ENCODE measurements at regions not wholly inside any gene's neighbourhood (a gene's known extent, or its start where the extent isn't known, plus 50 kb on each side); places are given as distances from the start of the nearest gene placed in this dataset.

- no peak for DNase-seq (ENCODE audit: low read depth)
- TF ChIP-seq CTCF (conservative IDR thresholded peaks at IDR 0.05; ENCODE audit: control insufficient read depth, insufficient read depth, low read depth, low read length): no peak
These were observed 1576.0 kb downstream of the RPA4 start for GRCh38 chrX:98459669-98460068.

GRCh38 chrX:98480606-98481005 is 1596.9 kb downstream of the RPA4 start:
- DNase-seq (ENCODE audit: low read depth): no peak
- no peak for TF ChIP-seq CTCF (conservative IDR thresholded peaks at IDR 0.05; ENCODE audit: control insufficient read depth, insufficient read depth, low read depth, low read length)
- H3K4me3 ChIP-seq (ENCODE audit: control insufficient read depth, low read depth, low read length): no peak overlapping the region

More at GRCh38 chrX:98459669-98460068, 1576.0 kb downstream of the RPA4 start:
- H3K4me3 ChIP-seq (ENCODE audit: control insufficient read depth, low read depth, low read length): no peak overlapping the region

GRCh38 chrX:98481636-98482035 is 1597.9 kb downstream of the RPA4 start:
- no peak for TF ChIP-seq CTCF (conservative IDR thresholded peaks at IDR 0.05; ENCODE audit: control insufficient read depth, insufficient read depth, low read depth, low read length)
- no peak overlapping the region for H3K4me3 ChIP-seq (ENCODE audit: control insufficient read depth, low read depth, low read length)
- no peak for DNase-seq (ENCODE audit: low read depth)

GRCh38 chrX:98490670-98491069 is 1607.0 kb downstream of the RPA4 start:
- no peak for DNase-seq (ENCODE audit: low read depth)
- TF ChIP-seq CTCF (conservative IDR thresholded peaks at IDR 0.05; ENCODE audit: control insufficient read depth, insufficient read depth, low read depth, low read length): no peak

GRCh38 chrX:98501426-98501825 is 1617.7 kb downstream of the RPA4 start:
- no peak for DNase-seq (ENCODE audit: low read depth)
- no peak overlapping the region for H3K4me3 ChIP-seq (ENCODE audit: control insufficient read depth, low read depth, low read length)
- TF ChIP-seq CTCF (conservative IDR thresholded peaks at IDR 0.05; ENCODE audit: control insufficient read depth, insufficient read depth, low read depth, low read length): no peak

More at GRCh38 chrX:98490670-98491069, 1607.0 kb downstream of the RPA4 start:
- no peak overlapping the region for H3K4me3 ChIP-seq (ENCODE audit: control insufficient read depth, low read depth, low read length)

GRCh38 chrX:98506907-98507306 is 1623.2 kb downstream of the RPA4 start:
- H3K4me3 ChIP-seq (ENCODE audit: control insufficient read depth, low read depth, low read length): no peak overlapping the region
- TF ChIP-seq CTCF (conservative IDR thresholded peaks at IDR 0.05; ENCODE audit: control insufficient read depth, insufficient read depth, low read depth, low read length): no peak
- DNase-seq (ENCODE audit: low read depth): no peak

GRCh38 chrX:98514032-98514431 is 1630.3 kb downstream of the RPA4 start:
- no peak overlapping the region for H3K4me3 ChIP-seq (ENCODE audit: control insufficient read depth, low read depth, low read length)
- TF ChIP-seq CTCF (conservative IDR thresholded peaks at IDR 0.05; ENCODE audit: control insufficient read depth, insufficient read depth, low read depth, low read length): no peak
- no peak for DNase-seq (ENCODE audit: low read depth)
